HEK293T (cell line): ENCODE measurements at regions not wholly inside any gene's neighbourhood (a gene's known extent, or its start where the extent isn't known, plus 50 kb on each side); places are given as distances from the start of the nearest gene placed in this dataset.

Experiments
- ARNT ChIP-seq: fragments of 450-650 bp; IDR thresholded peaks from 2 replicates; pipeline ENCODE4 v1.6.1; 2017; ENCODE audit warnings: mild to moderate bottlenecking
- BHLHE40 ChIP-seq: fragments of 450-650 bp; IDR thresholded peaks from 2 replicates; pipeline ENCODE4 v1.6.1; 2016; ENCODE audit warnings: mild to moderate bottlenecking, moderate library complexity, borderline replicate concordance
- ELF4 ChIP-seq: fragments of 450-650 bp; IDR thresholded peaks from 2 replicates; pipeline ENCODE4 v1.6.1; 2017; ENCODE audit warnings: antibody characterized with exemption
- FOXA1 ChIP-seq: fragments of 450-650 bp; IDR thresholded peaks from 2 replicates; pipeline ENCODE4 v1.6.1; 2016; ENCODE audit warnings: mild to moderate bottlenecking
- FOXK2 ChIP-seq: fragments of 450-650 bp; IDR thresholded peaks from 2 replicates; pipeline ENCODE4 v1.6.1; 2016; ENCODE audit warnings: mild to moderate bottlenecking
- FOXM1 ChIP-seq: fragments of 450-650 bp; IDR thresholded peaks from 2 replicates; pipeline ENCODE4 v1.6.1; 2017; ENCODE audit warnings: mild to moderate bottlenecking, borderline replicate concordance
- L3MBTL2 ChIP-seq: fragments of 450-650 bp; conservative IDR thresholded peaks from 2 replicates; pipeline ENCODE4 v1.6.1; 2016; ENCODE audit warnings: mild to moderate bottlenecking
- NFRKB ChIP-seq: fragments of 450-650 bp; IDR thresholded peaks from 2 replicates; pipeline ENCODE4 v1.6.1; 2016; ENCODE audit warnings: mild to moderate bottlenecking, moderate library complexity
- SP1 ChIP-seq: fragments of 450-650 bp; IDR thresholded peaks from 2 replicates; pipeline ENCODE4 v1.6.1; 2017
- SUZ12 ChIP-seq: fragments of 450-650 bp; IDR thresholded peaks from 2 replicates; pipeline ENCODE4 v1.6.1; 2016; ENCODE audit warnings: mild to moderate bottlenecking
- TARDBP ChIP-seq: fragments of 450-650 bp; IDR thresholded peaks from 2 replicates; pipeline ENCODE4 v1.6.1; 2016
- ZNF384 ChIP-seq: fragments of 450-650 bp; IDR thresholded peaks from 2 replicates; pipeline ENCODE4 v1.6.1; 2016

DNA sequence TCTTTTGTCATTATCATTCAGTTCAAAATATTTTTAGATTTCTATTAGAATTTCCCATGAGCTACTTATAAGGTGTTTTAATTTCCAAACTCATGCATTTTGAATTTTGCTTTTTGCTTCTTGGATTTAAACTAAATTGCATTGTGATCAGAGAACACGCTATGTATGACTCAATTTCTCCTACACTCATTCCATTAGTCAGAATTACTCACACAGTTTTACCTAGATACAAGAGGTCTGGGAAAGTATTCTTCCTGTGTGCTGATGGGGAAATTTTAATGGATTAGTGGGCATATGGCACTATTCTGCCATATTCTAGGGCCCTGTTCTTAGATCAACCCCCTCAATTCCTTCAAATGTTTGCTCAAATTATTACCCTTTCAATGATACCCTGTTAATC, 49.9 kb upstream of the BMP5 start:
- TF ChIP-seq FOXA1 (no peak), FOXK2 (no peak), BHLHE40 (no peak), FOXM1 (no peak), ARNT (no peak), SUZ12 (no peak), NFRKB (no peak), TARDBP (no peak), ZNF384 (no peak), ELF4 (no peak), L3MBTL2 (no peak), SP1 (no peak)
